ENCODE measurements at regions not wholly inside any gene's neighbourhood (a gene's known extent, or its start where the extent isn't known, plus 50 kb on each side); places are given as distances from the start of the nearest gene placed in this dataset.

GRCh38 chr13:29957320-29957719 lies 106.9 kb upstream of the UBL3 start:
- TF ChIP-seq POLR2A (IDR thresholded peaks at IDR 0.05; ENCODE audit: low read depth, low read length) = no peak
- FAIRE-seq = no peak
- DNase-seq (ENCODE audit: insufficient read length, low spot score) = no peak

GRCh38 chr13:29956853-29957252 lies 106.4 kb upstream of the UBL3 start:
- TF ChIP-seq POLR2A (IDR thresholded peaks at IDR 0.05; ENCODE audit: low read depth, low read length) = no peak
- FAIRE-seq (no peak), DNase-seq (ENCODE audit: insufficient read length, low spot score) (no peak)

GRCh38 chr13:29955137-29955650 lies 104.8 kb upstream of the UBL3 start:
- no peak for TF ChIP-seq POLR2A (IDR thresholded peaks at IDR 0.05; ENCODE audit: low read depth, low read length)
- FAIRE-seq (no peak), DNase-seq (ENCODE audit: insufficient read length, low spot score) (no peak)

GRCh38 chr13:29954082-29955028 lies 103.9 kb upstream of the UBL3 start:
- no peak for DNase-seq (ENCODE audit: insufficient read length, low spot score)
- no peak for FAIRE-seq
- TF ChIP-seq POLR2A (IDR thresholded peaks at IDR 0.05; ENCODE audit: low read depth, low read length) = no peak

- DNase-seq (ENCODE audit: insufficient read length, low spot score) = no peak
- no peak for TF ChIP-seq POLR2A (IDR thresholded peaks at IDR 0.05; ENCODE audit: low read depth, low read length)
- FAIRE-seq = no peak
Measured at GRCh38 chr13:29953542-29953941, 103.1 kb upstream of the UBL3 start.

GRCh38 chr13:29952245-29952644 lies 101.8 kb upstream of the UBL3 start:
- FAIRE-seq = no peak
- TF ChIP-seq POLR2A (IDR thresholded peaks at IDR 0.05; ENCODE audit: low read depth, low read length) = no peak

GRCh38 chr13:29948791-29949190 lies 98.4 kb upstream of the UBL3 start:
- DNase-seq (ENCODE audit: insufficient read length, low spot score) (no peak), FAIRE-seq (no peak)
- no peak for TF ChIP-seq POLR2A (IDR thresholded peaks at IDR 0.05; ENCODE audit: low read depth, low read length)

More at GRCh38 chr13:29952245-29952644, 101.8 kb upstream of the UBL3 start:
- DNase-seq (ENCODE audit: insufficient read length, low spot score) = no peak

GRCh38 chr13:29948244-29948643 lies 97.8 kb upstream of the UBL3 start:
- DNase-seq (ENCODE audit: insufficient read length, low spot score) = no peak
- TF ChIP-seq POLR2A (IDR thresholded peaks at IDR 0.05; ENCODE audit: low read depth, low read length) = no peak
- FAIRE-seq = no peak

GRCh38 chr13:29947839-29948238 lies 97.4 kb upstream of the UBL3 start:
- TF ChIP-seq POLR2A (IDR thresholded peaks at IDR 0.05; ENCODE audit: low read depth, low read length) = no peak
- no peak for DNase-seq (ENCODE audit: insufficient read length, low spot score)
- no peak for FAIRE-seq

GRCh38 chr13:29946093-29946492 lies 95.7 kb upstream of the UBL3 start:
- DNase-seq (ENCODE audit: insufficient read length, low spot score) (no peak), FAIRE-seq (no peak)
- no peak for TF ChIP-seq POLR2A (IDR thresholded peaks at IDR 0.05; ENCODE audit: low read depth, low read length)

- FAIRE-seq (no peak), DNase-seq (ENCODE audit: insufficient read length, low spot score) (no peak)
- no peak for TF ChIP-seq POLR2A (IDR thresholded peaks at IDR 0.05; ENCODE audit: low read depth, low read length)
Measured at GRCh38 chr13:29943686-29944085, 93.3 kb upstream of the UBL3 start.

- no peak for TF ChIP-seq POLR2A (IDR thresholded peaks at IDR 0.05; ENCODE audit: low read depth, low read length)
- FAIRE-seq (no peak), DNase-seq (ENCODE audit: insufficient read length, low spot score) (no peak)
Measured at GRCh38 chr13:29943273-29943672, 92.9 kb upstream of the UBL3 start.

GRCh38 chr13:29940715-29941114 lies 90.3 kb upstream of the UBL3 start:
- DNase-seq (ENCODE audit: insufficient read length, low spot score) = no peak
- no peak for TF ChIP-seq POLR2A (IDR thresholded peaks at IDR 0.05; ENCODE audit: low read depth, low read length)
- no peak for FAIRE-seq

- TF ChIP-seq POLR2A (IDR thresholded peaks at IDR 0.05; ENCODE audit: low read depth, low read length) = no peak
- FAIRE-seq (no peak), DNase-seq (ENCODE audit: insufficient read length, low spot score) (no peak)
Measured at GRCh38 chr13:29939158-29939557, 88.7 kb upstream of the UBL3 start.

- DNase-seq (ENCODE audit: insufficient read length, low spot score) = no peak
- TF ChIP-seq POLR2A (IDR thresholded peaks at IDR 0.05; ENCODE audit: low read depth, low read length) = no peak
- no peak for FAIRE-seq
Measured at GRCh38 chr13:29937841-29938240, 87.4 kb upstream of the UBL3 start.

Data from H54 (cell line).